ENCODE measurements at regions not wholly inside any gene's neighbourhood (a gene's known extent, or its start where the extent isn't known, plus 50 kb on each side); places are given as distances from the start of the nearest gene placed in this dataset.

- FAIRE-seq, result no peak
- no peak for TF ChIP-seq POLR2A (IDR thresholded peaks at IDR 0.05; ENCODE audit: low read depth, low read length)
- no peak for DNase-seq (ENCODE audit: insufficient read length, low spot score)
These were observed 86.0 kb downstream of the SPP2 start for GRCh38 chr2:234136461-234136860.

GRCh38 chr2:234135750-234136221, 85.3 kb downstream of the SPP2 start:
- DNase-seq (ENCODE audit: insufficient read length, low spot score), result peak; percentile 60
- FAIRE-seq, result peak; percentile 41
- no peak for TF ChIP-seq POLR2A (IDR thresholded peaks at IDR 0.05; ENCODE audit: low read depth, low read length)

DNA sequence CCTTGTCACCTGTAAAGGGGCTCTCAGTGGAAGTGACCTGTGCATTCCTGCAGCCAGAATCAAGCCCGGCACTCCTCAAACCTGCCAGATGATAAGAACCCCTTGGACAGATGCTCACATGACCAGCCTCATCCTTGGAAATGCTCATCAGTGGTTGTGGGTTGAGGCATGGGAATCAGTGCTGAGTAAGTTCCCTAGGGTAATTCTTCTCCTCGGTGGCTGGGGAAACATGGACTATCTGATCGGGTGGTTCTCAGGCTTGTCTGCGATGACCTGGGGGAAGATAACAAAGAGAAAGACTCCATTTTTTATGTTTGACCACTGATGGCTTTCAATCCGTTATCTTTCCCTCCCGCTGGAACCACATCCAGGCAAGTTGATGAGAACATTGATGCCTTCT, 84.0 kb downstream of the SPP2 start:
- FAIRE-seq, result no peak
- no peak for DNase-seq (ENCODE audit: insufficient read length, low spot score)
- TF ChIP-seq POLR2A (IDR thresholded peaks at IDR 0.05; ENCODE audit: low read depth, low read length), result no peak

GRCh38 chr2:234133004-234133403, 82.5 kb downstream of the SPP2 start:
- no peak for DNase-seq (ENCODE audit: insufficient read length, low spot score)
- FAIRE-seq, result no peak
- TF ChIP-seq POLR2A (IDR thresholded peaks at IDR 0.05; ENCODE audit: low read depth, low read length), result no peak

GRCh38 chr2:234130777-234131181, 80.3 kb downstream of the SPP2 start:
- no peak for FAIRE-seq
- no peak for TF ChIP-seq POLR2A (IDR thresholded peaks at IDR 0.05; ENCODE audit: low read depth, low read length)
- DNase-seq (ENCODE audit: insufficient read length, low spot score), result no peak

GRCh38 chr2:234128606-234129005, 78.1 kb downstream of the SPP2 start:
- no peak for FAIRE-seq
- DNase-seq (ENCODE audit: insufficient read length, low spot score), result no peak
- no peak for TF ChIP-seq POLR2A (IDR thresholded peaks at IDR 0.05; ENCODE audit: low read depth, low read length)

All from H54 (cell line).